Stomach (tissue), 8 donors: ENCODE measurements at regions not wholly inside any gene's neighbourhood (a gene's known extent, or its start where the extent isn't known, plus 50 kb on each side); places are given as distances from the start of the nearest gene placed in this dataset.

Experiments used
- DNase-seq, 2 donors: peaks; one replicate each; pipeline versions ENCODE4 v3.0.0 to v3.0.0-alpha.2; 2013 to 2019
- H3K27ac ChIP-seq, 5 donors: fragments of 200-600 bp in 4 of 5; sonication (generic) in 4 of 5; one replicate each; pipeline ENCODE4 v1.5.1; 2013 to 2019; ENCODE audit warnings: mild to moderate bottlenecking in 1 of 5, moderate library complexity in 1 of 5
- H3K27me3 ChIP-seq, 3 donors: fragments of 200-600 bp; sonication (generic); one replicate each; pipeline ENCODE4 v1.5.1; 2017 to 2019; ENCODE audit warnings: mixed run types in 1 of 3
- H3K36me3 ChIP-seq, 4 donors: fragments of 200-600 bp; sonication (generic); 1 replicate in 3 of 4; 2 replicates in 1 of 4; pipeline ENCODE4 v1.5.1; 2016 to 2019
- H3K4me1 ChIP-seq, 4 donors: fragments of 200-600 bp; sonication (generic); one replicate each; pipeline ENCODE4 v1.5.1; 2016 to 2019
- H3K4me3 ChIP-seq, 4 donors: fragments of 200-600 bp; sonication (generic) in 3 of 4; one replicate each; pipeline ENCODE4 v1.5.1; 2016 to 2019; ENCODE audit warnings: mild to moderate bottlenecking in 1 of 4
- H3K9me3 ChIP-seq, 4 donors: fragments of 200-600 bp; sonication (generic); one replicate each; pipeline ENCODE4 v1.5.1; 2016 to 2019
- CTCF ChIP-seq, 7 experiments: fragments of 450-650 bp in 4 of 7; fragments of 200-600 bp in 3 of 7; sonication (generic) in 3 of 7; IDR thresholded peaks; one replicate each; pipeline ENCODE4 v1.5.1; 2016 to 2019; ENCODE audit warnings: antibody characterized with exemption in 7 of 7, control low read depth in 2 of 7, mild to moderate bottlenecking in 1 of 7
- EP300 ChIP-seq: sonication (generic); formaldehyde crosslinking; IDR thresholded peaks from one replicate; pipeline ENCODE4 v1.6.1; 2017; ENCODE audit warnings: antibody characterized with exemption
- POLR2A ChIP-seq, 4 donors: fragments of 450-650 bp; IDR thresholded peaks; one replicate each; pipeline ENCODE4 v1.6.1; 2016; ENCODE audit warnings: antibody characterized with exemption in 4 of 4, control low read depth in 2 of 4, mild to moderate bottlenecking in 1 of 4, moderate library complexity in 1 of 4
- POLR2AphosphoS5 ChIP-seq, 3 donors: sonication (generic); formaldehyde crosslinking; IDR thresholded peaks; one replicate each; pipeline ENCODE4 v1.6.1; 2016; ENCODE audit warnings: antibody characterized with exemption in 3 of 3
- WGBS, 5 donors: extraction: QIAGEN DNeasy Blood & Tissue Kit in 3 of 5; methylation state at CpG; one replicate each; pipeline versions ENCODE4 v1.1.5 to v1.1.7; 2013 to 2018; 5-methylcytosine and 5-hydroxymethylcytosine counted together
- intact Hi-C: fragments of 100-400 bp; cut with DNase I; formaldehyde crosslinking; loops from one replicate; pipeline ENCODE4 v1.15.1; 2023; ENCODE audit warnings: low total_unique reads
- donor health status: healthy with polysubstance abuse.
- donor health status: Bipolar disorder and iron deficiency.
- donor health status: healthy.

GRCh38 chr18:60070631-60071030, 170.8 kb downstream of the PMAIP1 start:
- 40 to 55% (median 51%) methylated on average over 3 of the region's 3 CpGs for WGBS, 5 donors
- Histone ChIP-seq H3K4me1 (no peaks in the 10 kb centered on the region), H3K27me3 (no peaks in the 10 kb centered on the region), H3K27ac (no peak overlapping the region), H3K36me3 (no peaks in the 10 kb centered on the region), H3K9me3 (peaks cover 0 to 7% (median 4%) of the 10 kb centered on the region in 4 donors), H3K4me3 (no peak overlapping the region)
- DNase-seq = no peak
- intact Hi-C loops = no loop called here
- TF ChIP-seq POLR2A (IDR thresholded peaks at IDR 0.05) = no peak
- no peak for TF ChIP-seq CTCF (IDR thresholded peaks at IDR 0.05)
- no peak for TF ChIP-seq POLR2AphosphoS5 (IDR thresholded peaks at IDR 0.05)
- TF ChIP-seq EP300 = no peak

GRCh38 chr18:60069145-60069544, 169.3 kb downstream of the PMAIP1 start:
- H3K4me3 ChIP-seq = no peak overlapping the region
- no peak overlapping the region for H3K27ac ChIP-seq
- 48 to 62% (median 61%) methylated on average over 2 of the region's 2 CpGs for WGBS, 5 donors
- H3K4me1 ChIP-seq = no peaks in the 10 kb centered on the region
- no peaks in the 10 kb centered on the region for H3K9me3 ChIP-seq
- no peak for DNase-seq
- intact Hi-C loops = no loop called here
- H3K27me3 ChIP-seq = no peaks in the 10 kb centered on the region
- TF ChIP-seq CTCF (IDR thresholded peaks at IDR 0.05) = no peak
- TF ChIP-seq POLR2AphosphoS5 (IDR thresholded peaks at IDR 0.05) = no peak
- TF ChIP-seq POLR2A (IDR thresholded peaks at IDR 0.05) = no peak
- TF ChIP-seq EP300 = no peak
- H3K36me3 ChIP-seq = no peaks in the 10 kb centered on the region

GRCh38 chr18:60067426-60068210, 167.8 kb downstream of the PMAIP1 start:
- no peak overlapping the region for H3K27ac ChIP-seq
- no peak overlapping the region for H3K4me3 ChIP-seq
- DNase-seq = peak in 1 of 2 donors; percentile 5
- H3K9me3 ChIP-seq = no peaks in the 10 kb centered on the region
- no peaks in the 10 kb centered on the region for H3K27me3 ChIP-seq
- no peaks in the 10 kb centered on the region for H3K4me1 ChIP-seq
- no peaks in the 10 kb centered on the region for H3K36me3 ChIP-seq
- 40 to 52% (median 49%) methylated on average over 8 of the region's 8 CpGs for whole genome bisulfite sequencing, 5 donors
- TF ChIP-seq POLR2AphosphoS5 (IDR thresholded peaks at IDR 0.05) (no peak), EP300 (no peak), CTCF (IDR thresholded peaks at IDR 0.05) (no peak), POLR2A (IDR thresholded peaks at IDR 0.05) (no peak)
- intact Hi-C loops = no loop called here

- no peak overlapping the region for H3K4me3 ChIP-seq
- DNase-seq = no peak
- no peaks in the 10 kb centered on the region for H3K27me3 ChIP-seq
- H3K4me1 ChIP-seq = no peaks in the 10 kb centered on the region
- no peak overlapping the region for H3K27ac ChIP-seq
- no peaks in the 10 kb centered on the region for H3K36me3 ChIP-seq
- TF ChIP-seq POLR2A (IDR thresholded peaks at IDR 0.05) = no peak
- TF ChIP-seq CTCF (IDR thresholded peaks at IDR 0.05) = no peak
- TF ChIP-seq POLR2AphosphoS5 (IDR thresholded peaks at IDR 0.05) = no peak
- no peak for TF ChIP-seq EP300
- 56 to 75% (median 59%) methylated on average over 8 of the region's 8 CpGs for WGBS, 5 donors
- intact Hi-C loops = no loop called here
- no peaks in the 10 kb centered on the region for H3K9me3 ChIP-seq
These were observed 166.6 kb downstream of the PMAIP1 start for GRCh38 chr18:60066219-60066975.
